ENCODE measurements at regions not wholly inside any gene's neighbourhood (a gene's known extent, or its start where the extent isn't known, plus 50 kb on each side); places are given as distances from the start of the nearest gene placed in this dataset.
A peak's percentile ranks its signal among the peaks of the same experiment; 100 is the strongest.

DNA sequence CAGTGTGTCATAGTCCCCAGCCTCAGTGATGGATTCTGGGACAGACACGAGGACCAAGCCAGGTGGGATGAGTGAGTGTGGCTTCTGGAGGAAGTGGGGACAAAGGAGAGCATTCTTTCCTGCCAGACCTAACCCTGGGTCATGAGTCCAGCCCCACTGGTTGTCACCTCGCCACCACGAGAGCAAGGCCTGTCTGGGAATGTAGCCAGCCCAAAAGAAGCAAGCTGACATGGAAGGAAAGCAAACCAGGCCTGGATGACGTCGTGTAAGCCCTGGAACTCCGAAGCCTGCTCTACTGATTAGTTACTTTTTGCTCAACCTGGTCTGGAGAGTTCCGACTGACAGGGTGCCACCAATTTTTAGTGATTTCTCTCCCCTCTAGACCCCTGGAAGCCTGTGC, 105.9 kb downstream of the SINHCAF start:
- no peak overlapping the region for H4K12ac ChIP-seq (ENCODE audit: low read depth, low read length)
- no peak overlapping the region for H3K23ac ChIP-seq (ENCODE audit: low read length)
- no peak overlapping the region for H2BK5ac ChIP-seq (ENCODE audit: low read depth, low read length, poor library complexity)
- no peak overlapping the region for H3K14ac ChIP-seq (ENCODE audit: low read length)
- H3K36me3 ChIP-seq (ENCODE audit: control insufficient read depth in 1 of 2, insufficient read depth in 2 of 2, low read length in 2 of 2), result no peaks in the 10 kb centered on the region
- H2BK12ac ChIP-seq (ENCODE audit: low read length), result no peak overlapping the region
- no peak overlapping the region for H2AK5ac ChIP-seq (ENCODE audit: low read length)
- no peak overlapping the region for H2AFZ ChIP-seq (ENCODE audit: insufficient read depth, low read length, poor library complexity)
- H3K4me3 ChIP-seq (ENCODE audit: low read depth, low read length), result no peak overlapping the region
- no peak overlapping the region for H3K4me2 ChIP-seq (ENCODE audit: low read length)
- H3K4me1 ChIP-seq (ENCODE audit: control insufficient read depth in 1 of 2, insufficient read depth in 2 of 2, low read length in 2 of 2), result peaks cover 23 to 25% of the 10 kb centered on the region in 2 experiments
- H3K9me3 ChIP-seq (ENCODE audit: insufficient read depth, low read depth, low read length), result no peaks in the 10 kb centered on the region
- H3K27ac ChIP-seq (ENCODE audit: low read depth, low read length), result peak overlapping the region; percentile 31
- no peaks in the 10 kb centered on the region for H3K27me3 ChIP-seq (ENCODE audit: insufficient read depth, low read length)
- no peaks in the 10 kb centered on the region for H3K79me2 ChIP-seq (ENCODE audit: control insufficient read depth, insufficient read depth, low read length, poor library complexity)
- H3K79me1 ChIP-seq (ENCODE audit: low read length), result peaks cover 9% of the 10 kb centered on the region
- no peak overlapping the region for H3K4ac ChIP-seq (ENCODE audit: low read depth, low read length)
- H3K18ac ChIP-seq (ENCODE audit: low read length), result no peak overlapping the region
- no peak overlapping the region for H4K8ac ChIP-seq (ENCODE audit: low read depth, low read length)
- H4K91ac ChIP-seq (ENCODE audit: low read depth, low read length), result no peak overlapping the region
- no peak overlapping the region for H2BK120ac ChIP-seq (ENCODE audit: insufficient read depth, low read length, poor library complexity)
- no CpG with 5 or more reads among the region's 7 CpGs for WGBS (ENCODE audit: extremely low coverage, insufficient coverage, insufficient read length)
- no peak for DNase-seq
- H3K9ac ChIP-seq (ENCODE audit: low read length), result no peak overlapping the region

DNA sequence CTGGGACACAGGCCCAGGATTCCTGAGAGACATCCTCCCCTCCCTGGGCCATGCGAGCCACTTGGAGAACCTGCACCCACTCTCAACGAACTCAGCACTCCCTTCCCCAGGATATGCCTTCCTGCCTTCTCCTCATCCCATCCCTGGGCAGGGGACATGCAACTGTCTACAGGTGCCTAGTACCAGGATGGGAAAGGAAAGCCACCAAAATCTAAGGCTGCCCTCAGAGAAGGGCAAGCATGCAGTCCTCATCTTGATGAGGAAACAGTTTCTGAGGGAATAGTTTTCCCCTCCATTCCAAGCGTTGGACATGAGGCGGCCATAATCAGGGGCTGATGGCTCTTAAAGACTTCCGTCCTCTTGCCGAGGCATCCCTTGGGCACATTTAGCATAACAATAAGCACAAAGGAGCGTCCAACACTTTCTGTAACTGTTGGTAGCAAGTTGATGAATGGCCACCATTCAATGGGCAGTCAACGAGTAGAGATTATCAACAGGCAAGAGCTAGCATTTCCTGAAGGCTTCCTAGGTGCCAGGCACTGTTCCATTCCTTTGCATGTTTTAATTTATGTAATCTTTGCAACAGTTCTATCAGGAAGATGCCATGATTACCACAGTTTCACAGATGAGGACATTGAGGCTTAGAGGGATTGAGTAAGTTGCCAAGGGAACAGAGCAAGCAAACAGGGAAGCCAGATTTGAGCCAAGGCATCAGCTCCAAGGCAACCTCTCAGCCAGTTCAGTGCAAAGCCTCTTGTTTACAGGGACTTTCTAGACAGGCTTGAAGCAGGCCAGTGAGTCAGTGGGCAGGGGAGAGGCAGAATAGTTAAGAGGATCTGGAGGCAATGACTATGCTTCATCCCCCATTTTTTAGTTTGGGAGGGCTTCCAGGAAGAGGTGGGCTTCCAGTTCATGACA, 105.1 kb downstream of the SINHCAF start:
- no peak overlapping the region for H2AK5ac ChIP-seq (ENCODE audit: low read length)
- peaks cover 31 to 32% of the 10 kb centered on the region in 2 experiments for H3K4me1 ChIP-seq (ENCODE audit: control insufficient read depth in 1 of 2, insufficient read depth in 2 of 2, low read length in 2 of 2)
- no peaks in the 10 kb centered on the region for H3K9me3 ChIP-seq (ENCODE audit: insufficient read depth, low read depth, low read length)
- no peaks in the 10 kb centered on the region for H3K36me3 ChIP-seq (ENCODE audit: control insufficient read depth in 1 of 2, insufficient read depth in 2 of 2, low read length in 2 of 2)
- no CpG with 5 or more reads among the region's 8 CpGs for WGBS (ENCODE audit: extremely low coverage, insufficient coverage, insufficient read length)
- no peak overlapping the region for H3K9ac ChIP-seq (ENCODE audit: low read length)
- H3K4me2 ChIP-seq (ENCODE audit: low read length), result no peak overlapping the region
- no peak overlapping the region for H3K23ac ChIP-seq (ENCODE audit: low read length)
- no peak overlapping the region for H3K4ac ChIP-seq (ENCODE audit: low read depth, low read length)
- H3K4me3 ChIP-seq (ENCODE audit: low read depth, low read length), result no peak overlapping the region
- H3K79me1 ChIP-seq (ENCODE audit: low read length), result peaks cover 14% of the 10 kb centered on the region
- no peak overlapping the region for H3K18ac ChIP-seq (ENCODE audit: low read length)
- no peaks in the 10 kb centered on the region for H3K79me2 ChIP-seq (ENCODE audit: control insufficient read depth, insufficient read depth, low read length, poor library complexity)
- peak overlapping the region; percentile 31 for H3K27ac ChIP-seq (ENCODE audit: low read depth, low read length)
- H4K8ac ChIP-seq (ENCODE audit: low read depth, low read length), result peak overlapping the region; percentile 25
- peak overlapping the region; percentile 62 for H2BK12ac ChIP-seq (ENCODE audit: low read length)
- H4K91ac ChIP-seq (ENCODE audit: low read depth, low read length), result peak overlapping the region; percentile 11
- no peak overlapping the region for H2BK5ac ChIP-seq (ENCODE audit: low read depth, low read length, poor library complexity)
- H4K12ac ChIP-seq (ENCODE audit: low read depth, low read length), result no peak overlapping the region
- H2AFZ ChIP-seq (ENCODE audit: insufficient read depth, low read length, poor library complexity), result no peak overlapping the region
- DNase-seq, result peak in 1 of 2 donors; percentile 5
- peak overlapping the region; percentile 40 for H3K14ac ChIP-seq (ENCODE audit: low read length)
- H3K27me3 ChIP-seq (ENCODE audit: insufficient read depth, low read length), result no peaks in the 10 kb centered on the region
- H2BK120ac ChIP-seq (ENCODE audit: insufficient read depth, low read length, poor library complexity), result no peak overlapping the region

DNA sequence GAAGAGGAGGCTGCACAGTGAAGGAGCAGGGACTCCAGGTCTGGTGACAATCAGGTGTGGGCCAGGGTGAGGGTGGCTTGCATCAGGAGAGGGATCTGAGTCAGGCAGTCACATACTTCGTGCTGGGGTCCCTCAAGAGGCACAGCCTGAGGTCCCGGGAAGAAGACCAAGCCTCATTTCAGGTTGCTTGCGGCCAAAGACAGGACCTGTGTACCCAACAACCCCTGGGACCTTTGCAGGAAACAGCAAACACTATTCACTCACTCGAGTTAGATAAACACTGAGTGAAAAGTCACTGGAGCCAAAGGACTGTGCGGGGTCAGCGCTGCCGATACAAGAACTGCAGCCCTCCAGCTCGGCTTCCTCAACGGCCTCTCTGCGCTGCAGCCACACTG, 104.4 kb downstream of the SINHCAF start:
- Histone ChIP-seq H4K12ac (ENCODE audit: low read depth, low read length) (no peak overlapping the region), H3K9ac (ENCODE audit: low read length) (no peak overlapping the region), H3K4ac (ENCODE audit: low read depth, low read length) (no peak overlapping the region), H3K4me3 (ENCODE audit: low read depth, low read length) (no peak overlapping the region), H2BK5ac (ENCODE audit: low read depth, low read length, poor library complexity) (no peak overlapping the region), H3K27me3 (ENCODE audit: insufficient read depth, low read length) (no peaks in the 10 kb centered on the region), H3K36me3 (ENCODE audit: control insufficient read depth in 1 of 2, insufficient read depth in 2 of 2, low read length in 2 of 2) (no peaks in the 10 kb centered on the region), H2BK12ac (ENCODE audit: low read length) (no peak overlapping the region), H3K4me1 (ENCODE audit: control insufficient read depth in 1 of 2, insufficient read depth in 2 of 2, low read length in 2 of 2) (peaks cover 37 to 38% of the 10 kb centered on the region in 2 experiments), H3K9me3 (ENCODE audit: insufficient read depth, low read depth, low read length) (peaks cover 2% of the 10 kb centered on the region), H3K23ac (ENCODE audit: low read length) (no peak overlapping the region), H3K14ac (ENCODE audit: low read length) (no peak overlapping the region), H3K79me2 (ENCODE audit: control insufficient read depth, insufficient read depth, low read length, poor library complexity) (no peaks in the 10 kb centered on the region), H4K8ac (ENCODE audit: low read depth, low read length) (no peak overlapping the region), H2AK5ac (ENCODE audit: low read length) (no peak overlapping the region), H4K91ac (ENCODE audit: low read depth, low read length) (no peak overlapping the region), H2BK120ac (ENCODE audit: insufficient read depth, low read length, poor library complexity) (no peak overlapping the region), H3K27ac (ENCODE audit: low read depth, low read length) (no peak overlapping the region), H3K4me2 (ENCODE audit: low read length) (no peak overlapping the region), H3K18ac (ENCODE audit: low read length) (no peak overlapping the region), H2AFZ (ENCODE audit: insufficient read depth, low read length, poor library complexity) (no peak overlapping the region), H3K79me1 (ENCODE audit: low read length) (peaks cover 19% of the 10 kb centered on the region)
- DNase-seq, result no peak
- WGBS (ENCODE audit: extremely low coverage, insufficient coverage, insufficient read length), result no CpG with 5 or more reads among the region's 10 CpGs

DNA sequence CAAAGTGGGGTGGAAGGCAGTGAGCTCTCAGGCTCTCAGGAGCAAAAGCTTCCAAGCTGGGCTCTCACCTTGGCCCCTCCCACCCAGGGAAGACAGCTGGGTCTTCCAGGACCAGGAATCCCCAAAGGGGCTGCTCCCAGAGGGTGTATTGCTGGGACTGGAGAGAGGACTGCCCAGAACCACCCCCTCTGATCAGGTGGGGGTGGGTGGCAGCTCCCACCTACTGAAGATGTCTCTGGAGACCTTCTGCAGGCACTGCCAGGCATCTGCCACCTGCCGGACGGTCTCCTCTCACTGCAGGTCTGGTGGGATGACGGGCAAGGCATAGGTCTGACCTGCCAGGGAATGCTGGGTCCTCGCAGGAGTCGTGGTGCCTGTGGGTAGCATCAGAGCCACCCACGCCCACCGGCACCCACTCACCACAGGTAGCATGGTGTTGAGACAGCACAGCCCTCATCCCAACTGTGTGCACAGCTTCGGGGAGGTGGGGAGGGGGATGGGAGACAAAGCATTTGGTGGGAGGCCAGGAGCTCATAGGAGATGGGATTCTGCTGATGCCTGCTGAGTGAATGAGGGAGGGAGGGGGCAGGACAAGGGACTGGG, 103.2 kb downstream of the SINHCAF start:
- no peak for DNase-seq
- WGBS (ENCODE audit: extremely low coverage, insufficient coverage, insufficient read length), result no CpG with 5 or more reads among the region's 8 CpGs

More for the DNA sequence above, 103.2 kb downstream of the SINHCAF start:
- H3K14ac ChIP-seq (ENCODE audit: low read length), result no peak overlapping the region
- no peak overlapping the region for H4K8ac ChIP-seq (ENCODE audit: low read depth, low read length)
- H3K4me1 ChIP-seq (ENCODE audit: control insufficient read depth in 1 of 2, insufficient read depth in 2 of 2, low read length in 2 of 2), result peaks cover 35 to 37% of the 10 kb centered on the region in 2 experiments
- no peak overlapping the region for H4K12ac ChIP-seq (ENCODE audit: low read depth, low read length)
- no peaks in the 10 kb centered on the region for H3K79me2 ChIP-seq (ENCODE audit: control insufficient read depth, insufficient read depth, low read length, poor library complexity)
- no peak overlapping the region for H3K23ac ChIP-seq (ENCODE audit: low read length)
- no peak overlapping the region for H2BK12ac ChIP-seq (ENCODE audit: low read length)
- H3K36me3 ChIP-seq (ENCODE audit: control insufficient read depth in 1 of 2, insufficient read depth in 2 of 2, low read length in 2 of 2), result no peaks in the 10 kb centered on the region
- no peak overlapping the region for H3K27ac ChIP-seq (ENCODE audit: low read depth, low read length)
- H3K18ac ChIP-seq (ENCODE audit: low read length), result no peak overlapping the region
- H2AFZ ChIP-seq (ENCODE audit: insufficient read depth, low read length, poor library complexity), result no peak overlapping the region
- H3K79me1 ChIP-seq (ENCODE audit: low read length), result peaks cover 21% of the 10 kb centered on the region
- H3K27me3 ChIP-seq (ENCODE audit: insufficient read depth, low read length), result no peaks in the 10 kb centered on the region
- H3K9me3 ChIP-seq (ENCODE audit: insufficient read depth, low read depth, low read length), result peaks cover 2% of the 10 kb centered on the region
- H2AK5ac ChIP-seq (ENCODE audit: low read length), result no peak overlapping the region
- no peak overlapping the region for H2BK120ac ChIP-seq (ENCODE audit: insufficient read depth, low read length, poor library complexity)
- no peak overlapping the region for H3K4me2 ChIP-seq (ENCODE audit: low read length)
- no peak overlapping the region for H2BK5ac ChIP-seq (ENCODE audit: low read depth, low read length, poor library complexity)
- H3K4ac ChIP-seq (ENCODE audit: low read depth, low read length), result no peak overlapping the region
- no peak overlapping the region for H3K4me3 ChIP-seq (ENCODE audit: low read depth, low read length)
- no peak overlapping the region for H4K91ac ChIP-seq (ENCODE audit: low read depth, low read length)
- no peak overlapping the region for H3K9ac ChIP-seq (ENCODE audit: low read length)
